Spleen (tissue), 11 donors: ENCODE measurements at regions not wholly inside any gene's neighbourhood (a gene's known extent, or its start where the extent isn't known, plus 50 kb on each side); places are given as distances from the start of the nearest gene placed in this dataset.

Experiments
- DNase-seq: peaks from one replicate; pipeline ENCODE4 v3.0.0-alpha.2; 2020
- H3K27ac ChIP-seq, 8 donors: fragments of 200-600 bp; sonication (generic) in 7 of 8; 1 replicate in 4 of 8; 2 replicates in 4 of 8; pipeline versions ENCODE4 v1.5.0 to v1.8.0; 2016 to 2021; ENCODE audit warnings: inconsistent platforms in 4 of 8, mild to moderate bottlenecking in 4 of 8, moderate library complexity in 1 of 8
- H3K27me3 ChIP-seq, 7 donors: fragments of 200-600 bp; sonication (generic) in 6 of 7; replicated peaks in 1 of 7; 1 replicate in 4 of 7; 2 replicates in 3 of 7; pipeline versions ENCODE4 v1.5.0 to v1.8.0; 2016 to 2021; ENCODE audit warnings: inconsistent platforms in 3 of 7, mild to moderate bottlenecking in 1 of 7
- H3K36me3 ChIP-seq, 6 donors: fragments of 200-600 bp; sonication (generic) in 5 of 6; 1 replicate in 4 of 6; 2 replicates in 2 of 6; pipeline versions ENCODE4 v1.5.0 to v1.8.0; 2016 to 2021; ENCODE audit warnings: inconsistent platforms in 2 of 6
- H3K4me1 ChIP-seq, 6 donors: fragments of 200-600 bp; sonication (generic) in 5 of 6; 1 replicate in 3 of 6; 2 replicates in 3 of 6; pipeline versions ENCODE4 v1.5.0 to v1.8.0; 2016 to 2021; ENCODE audit warnings: inconsistent platforms in 3 of 6
- H3K4me3 ChIP-seq, 8 donors: fragments of 200-600 bp; sonication (generic) in 7 of 8; 1 replicate in 4 of 8; 2 replicates in 4 of 8; pipeline versions ENCODE4 v1.5.0 to v1.8.0; 2016 to 2021; ENCODE audit warnings: inconsistent platforms in 4 of 8, mild to moderate bottlenecking in 4 of 8, moderate library complexity in 2 of 8
- H3K9me3 ChIP-seq, 8 donors: fragments of 200-600 bp; sonication (generic) in 7 of 8; 1 replicate in 4 of 8; 2 replicates in 4 of 8; pipeline versions ENCODE4 v1.5.0 to v1.8.0; 2016 to 2021; ENCODE audit warnings: inconsistent platforms in 4 of 8
- POLR2A ChIP-seq, 3 donors: fragments of 450-650 bp; IDR thresholded peaks; one replicate each; pipeline ENCODE4 v1.5.1; 2017; ENCODE audit warnings: antibody characterized with exemption in 3 of 3, mild to moderate bottlenecking in 1 of 3
- POLR2AphosphoS5 ChIP-seq, 3 donors: sonication (generic); formaldehyde crosslinking; IDR thresholded peaks; one replicate each; pipeline ENCODE4 v1.5.1; 2017; ENCODE audit warnings: antibody characterized with exemption in 3 of 3
- WGBS, 5 donors: extraction: QIAGEN DNeasy Blood & Tissue Kit in 3 of 5; methylation state at CpG; one replicate each; pipeline versions ENCODE4 v1.1.5 to v1.1.7; 2013 to 2018; 5-methylcytosine and 5-hydroxymethylcytosine counted together
- intact Hi-C: fragments of 100-400 bp; cut with DNase I; formaldehyde crosslinking; loops from one replicate; pipeline ENCODE4 v1.15.0; 2023; ENCODE audit warnings: low total_unique reads
- TF ChIP-seq, protein P1 (sequence below), 11 experiments: fragments of 200-600 bp in 7 of 11; fragments of 450-650 bp in 4 of 11; sonication (generic) in 4 of 11; IDR thresholded peaks in 8 of 11; conservative IDR thresholded peaks in 3 of 11; 1 replicate in 7 of 11; 2 replicates in 4 of 11; pipeline versions ENCODE4 v1.4.0 to v1.8.0; 2016 to 2021; ENCODE audit warnings: antibody characterized with exemption in 11 of 11, inconsistent platforms in 4 of 11, mild to moderate bottlenecking in 1 of 11
- donor health status: healthy with polysubstance abuse.
- donor health status: DM: no; HTN: no; CAD: no; lungs with moderate emphysema.
- donor health status: DM: no; HTN: no; CAD: no.
- donor health status: Bipolar disorder and iron deficiency.
- donor health status: healthy.
- donor health status: DM: no; HTN: no; CAD: no.
- donor health status: DM: yes; HTN: yes; CAD: no.

DNA sequence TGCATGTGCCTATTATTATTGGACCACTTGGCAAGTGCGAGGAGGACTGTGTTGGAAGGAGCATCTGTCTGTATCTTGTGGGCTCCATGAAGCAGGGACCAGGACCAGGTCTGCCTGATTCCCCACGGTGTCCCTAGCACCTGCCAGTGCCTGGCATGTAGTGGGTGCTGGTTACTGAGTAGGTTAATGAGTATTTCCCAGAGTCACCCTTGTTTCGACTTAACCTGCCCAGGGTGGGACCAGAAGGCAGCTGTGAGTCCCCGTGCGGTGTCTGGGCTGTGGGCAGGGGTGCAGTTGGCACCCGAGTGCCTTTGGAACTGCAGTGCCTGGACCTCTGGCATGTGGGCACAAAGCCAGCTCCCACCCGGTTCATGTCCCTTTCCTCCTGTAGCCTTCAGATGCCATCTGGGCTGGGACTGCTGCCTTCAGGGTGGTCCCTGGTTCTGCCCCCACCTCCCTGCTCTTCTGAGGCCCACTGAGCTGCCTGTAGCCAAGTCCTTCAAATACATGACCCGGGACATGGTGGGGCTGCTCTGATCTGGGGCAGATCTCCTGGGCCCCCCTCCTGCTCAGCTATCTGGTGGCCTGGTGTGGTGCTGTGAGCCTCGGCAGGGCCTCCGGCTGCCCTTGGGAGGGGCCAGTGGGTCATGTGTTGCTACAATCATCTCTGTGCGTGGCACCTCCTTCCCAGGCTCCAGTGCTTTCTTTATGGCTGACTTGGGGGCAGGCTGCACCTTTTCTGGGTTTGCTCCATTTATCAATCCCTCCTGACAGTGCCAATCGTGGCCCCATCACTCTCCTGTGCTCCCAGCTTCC is 53.0 kb upstream of the SORCS2 start:
- Histone ChIP-seq H3K4me3 (no peak overlapping the region), H3K27ac (no peak overlapping the region), H3K36me3 (no peaks in the 10 kb centered on the region), H3K27me3 (peaks cover 0 to 12% (median 0%) of the 10 kb centered on the region in 7 donors), H3K4me1 (peaks cover 0 to 24% (median 6%) of the 10 kb centered on the region in 6 donors), H3K9me3 (no peaks in the 10 kb centered on the region)
- intact Hi-C loops, result no loop called here
- WGBS, 5 donors, result 68 to 76% (median 74%) methylated on average over 11 to 12 of the region's 12 CpGs
- TF ChIP-seq POLR2A (IDR thresholded peaks at IDR 0.05) (no peak), POLR2AphosphoS5 (IDR thresholded peaks at IDR 0.05) (no peak)
- TF ChIP-seq, protein P1, sequence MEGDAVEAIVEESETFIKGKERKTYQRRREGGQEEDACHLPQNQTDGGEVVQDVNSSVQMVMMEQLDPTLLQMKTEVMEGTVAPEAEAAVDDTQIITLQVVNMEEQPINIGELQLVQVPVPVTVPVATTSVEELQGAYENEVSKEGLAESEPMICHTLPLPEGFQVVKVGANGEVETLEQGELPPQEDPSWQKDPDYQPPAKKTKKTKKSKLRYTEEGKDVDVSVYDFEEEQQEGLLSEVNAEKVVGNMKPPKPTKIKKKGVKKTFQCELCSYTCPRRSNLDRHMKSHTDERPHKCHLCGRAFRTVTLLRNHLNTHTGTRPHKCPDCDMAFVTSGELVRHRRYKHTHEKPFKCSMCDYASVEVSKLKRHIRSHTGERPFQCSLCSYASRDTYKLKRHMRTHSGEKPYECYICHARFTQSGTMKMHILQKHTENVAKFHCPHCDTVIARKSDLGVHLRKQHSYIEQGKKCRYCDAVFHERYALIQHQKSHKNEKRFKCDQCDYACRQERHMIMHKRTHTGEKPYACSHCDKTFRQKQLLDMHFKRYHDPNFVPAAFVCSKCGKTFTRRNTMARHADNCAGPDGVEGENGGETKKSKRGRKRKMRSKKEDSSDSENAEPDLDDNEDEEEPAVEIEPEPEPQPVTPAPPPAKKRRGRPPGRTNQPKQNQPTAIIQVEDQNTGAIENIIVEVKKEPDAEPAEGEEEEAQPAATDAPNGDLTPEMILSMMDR (IDR thresholded peaks at IDR 0.05 in 8 of 11, conservative IDR thresholded peaks at IDR 0.05 in 3 of 11), result no peak
- DNase-seq, result no peak

DNA sequence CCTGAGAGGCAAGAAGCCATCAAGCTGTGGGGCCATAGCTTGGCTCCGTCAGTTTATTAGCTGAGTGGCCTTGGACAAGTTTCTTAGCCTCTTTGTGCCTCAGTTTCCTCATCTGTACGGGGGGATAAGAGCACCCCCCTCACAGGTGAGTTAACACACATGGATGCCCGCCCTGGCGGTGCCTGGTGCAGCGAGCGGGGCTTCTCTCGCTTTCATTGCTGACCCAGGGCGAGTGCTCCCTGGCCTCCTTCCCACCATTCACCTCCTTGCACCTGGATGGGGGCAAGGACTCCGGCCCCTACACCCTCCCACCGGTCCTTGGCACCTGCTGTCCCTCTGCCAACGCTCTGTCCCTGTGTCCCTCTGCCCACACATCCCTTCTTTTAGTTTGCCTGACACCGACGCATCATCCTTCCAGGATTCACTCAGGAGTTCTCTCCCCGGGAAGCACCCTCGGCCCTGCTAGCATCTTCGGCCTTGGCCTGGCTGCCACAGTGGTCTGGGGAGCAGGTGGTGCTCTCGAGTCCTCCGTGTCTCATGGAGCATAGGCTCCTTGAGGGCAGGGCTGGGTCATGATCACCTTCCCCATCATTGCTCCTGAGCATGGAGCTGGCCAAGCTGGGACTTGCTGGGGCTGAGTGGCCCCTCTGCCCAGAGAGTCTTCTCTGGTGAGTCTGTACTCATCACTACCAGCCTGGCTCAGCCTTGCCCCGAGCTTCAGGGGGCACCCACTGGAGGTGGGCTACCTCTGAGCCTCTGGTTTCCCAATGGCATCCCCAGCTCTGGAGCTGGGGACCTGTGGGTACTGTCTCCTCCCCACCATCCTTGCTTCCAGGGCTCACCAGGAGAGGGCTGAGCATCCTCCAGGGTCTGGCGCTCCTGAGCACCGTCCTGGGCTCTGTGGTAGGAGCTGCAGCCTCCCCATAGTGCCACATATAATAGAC is 53.8 kb upstream of the SORCS2 start:
- DNase-seq, result no peak
- no peak for TF ChIP-seq POLR2A (IDR thresholded peaks at IDR 0.05)
- 77 to 89% (median 85%) methylated on average over 19 to 21 of the region's 21 CpGs for WGBS, 5 donors
- no peak overlapping the region for H3K4me3 ChIP-seq
- H3K4me1 ChIP-seq, result peaks cover 0 to 24% (median 6%) of the 10 kb centered on the region in 6 donors
- H3K9me3 ChIP-seq, result no peaks in the 10 kb centered on the region
- intact Hi-C loops, result no loop called here
- H3K36me3 ChIP-seq, result no peaks in the 10 kb centered on the region
- H3K27ac ChIP-seq, result no peak overlapping the region
- peaks cover 0 to 11% (median 0%) of the 10 kb centered on the region in 7 donors for H3K27me3 ChIP-seq

- H3K4me1 ChIP-seq, result peaks cover 0 to 24% (median 6%) of the 10 kb centered on the region in 6 donors
- no peak for DNase-seq
- intact Hi-C loops, result no loop called here
- H3K9me3 ChIP-seq, result peaks cover 0 to 8% (median 3%) of the 10 kb centered on the region in 8 donors
- 88 to 94% (median 91%) methylated on average over 25 to 30 of the region's 30 CpGs for WGBS, 5 donors
- H3K27me3 ChIP-seq, result peaks cover 0 to 7% (median 0%) of the 10 kb centered on the region in 7 donors
- H3K4me3 ChIP-seq, result no peak overlapping the region
- no peaks in the 10 kb centered on the region for H3K36me3 ChIP-seq
- TF ChIP-seq, protein P1 (IDR thresholded peaks at IDR 0.05 in 8 of 11, conservative IDR thresholded peaks at IDR 0.05 in 3 of 11), result no peak
- TF ChIP-seq POLR2AphosphoS5 (IDR thresholded peaks at IDR 0.05) (no peak), POLR2A (IDR thresholded peaks at IDR 0.05) (no peak)
- H3K27ac ChIP-seq, result no peak overlapping the region
Observed at GRCh38 chr4:7137326-7138200, 54.8 kb upstream of the SORCS2 start.

- WGBS, 5 donors, result 74 to 79% (median 76%) methylated on average over 7 to 9 of the region's 9 CpGs
- intact Hi-C loops, result no loop called here
- no peak overlapping the region for H3K4me3 ChIP-seq
- DNase-seq, result no peak
- H3K27ac ChIP-seq, result no peak overlapping the region
- peaks cover 0 to 8% (median 3%) of the 10 kb centered on the region in 8 donors for H3K9me3 ChIP-seq
- H3K4me1 ChIP-seq, result peaks cover 0 to 24% (median 6%) of the 10 kb centered on the region in 6 donors
- TF ChIP-seq POLR2A (IDR thresholded peaks at IDR 0.05), result no peak
- H3K36me3 ChIP-seq, result no peaks in the 10 kb centered on the region
- H3K27me3 ChIP-seq, result peaks cover 0 to 7% (median 0%) of the 10 kb centered on the region in 7 donors
Observed at GRCh38 chr4:7136351-7136750, 56.0 kb upstream of the SORCS2 start.
